ENCODE measurements at regions not wholly inside any gene's neighbourhood (a gene's known extent, or its start where the extent isn't known, plus 50 kb on each side); places are given as distances from the start of the nearest gene placed in this dataset.

GRCh38 chr2:18819566-18819965 is 230.2 kb upstream of the NT5C1B start:
- no peak for DNase-seq

DNA sequence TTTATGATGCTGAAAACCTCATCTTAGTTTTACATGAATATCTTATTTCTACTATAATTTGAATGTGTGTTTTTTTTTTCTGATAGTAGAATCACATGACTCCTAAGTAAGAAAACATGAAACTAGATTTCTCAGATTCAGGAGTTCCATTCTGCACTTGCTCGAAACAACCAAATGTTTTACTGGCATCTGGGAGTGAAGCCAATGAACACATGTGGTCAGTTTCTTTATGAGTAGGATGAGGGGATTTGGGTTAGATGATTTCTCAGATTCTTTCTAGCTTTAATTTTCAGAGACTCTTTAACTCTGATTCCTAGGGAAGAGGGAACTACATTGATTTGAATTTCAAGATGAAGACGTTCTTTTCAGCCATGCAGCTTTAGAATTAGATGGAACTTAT is 225.0 kb upstream of the NT5C1B start:
- no peak for DNase-seq

DNA sequence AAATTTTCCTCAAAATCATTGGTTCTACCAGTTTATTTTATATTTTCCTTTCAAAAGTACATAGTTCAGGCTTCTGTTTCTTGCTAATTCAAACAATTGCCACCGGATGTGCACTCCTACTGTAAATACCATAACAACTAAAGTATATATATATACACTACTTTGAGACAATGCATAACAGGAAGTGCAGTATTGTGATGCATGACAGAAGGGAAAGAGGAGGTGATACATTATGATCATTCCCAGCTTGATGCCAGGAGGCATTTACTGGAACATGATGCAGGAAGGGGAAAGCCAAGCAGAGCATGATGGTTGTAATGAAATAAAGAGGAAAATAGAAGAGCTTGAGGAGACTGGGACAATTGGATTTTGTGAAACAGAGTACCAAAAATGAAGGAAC is 215.2 kb upstream of the NT5C1B start:
- no peak for DNase-seq

- DNase-seq: no peak
Observed at GRCh38 chr2:18803141-18803939, 214.0 kb upstream of the NT5C1B start.

DNA sequence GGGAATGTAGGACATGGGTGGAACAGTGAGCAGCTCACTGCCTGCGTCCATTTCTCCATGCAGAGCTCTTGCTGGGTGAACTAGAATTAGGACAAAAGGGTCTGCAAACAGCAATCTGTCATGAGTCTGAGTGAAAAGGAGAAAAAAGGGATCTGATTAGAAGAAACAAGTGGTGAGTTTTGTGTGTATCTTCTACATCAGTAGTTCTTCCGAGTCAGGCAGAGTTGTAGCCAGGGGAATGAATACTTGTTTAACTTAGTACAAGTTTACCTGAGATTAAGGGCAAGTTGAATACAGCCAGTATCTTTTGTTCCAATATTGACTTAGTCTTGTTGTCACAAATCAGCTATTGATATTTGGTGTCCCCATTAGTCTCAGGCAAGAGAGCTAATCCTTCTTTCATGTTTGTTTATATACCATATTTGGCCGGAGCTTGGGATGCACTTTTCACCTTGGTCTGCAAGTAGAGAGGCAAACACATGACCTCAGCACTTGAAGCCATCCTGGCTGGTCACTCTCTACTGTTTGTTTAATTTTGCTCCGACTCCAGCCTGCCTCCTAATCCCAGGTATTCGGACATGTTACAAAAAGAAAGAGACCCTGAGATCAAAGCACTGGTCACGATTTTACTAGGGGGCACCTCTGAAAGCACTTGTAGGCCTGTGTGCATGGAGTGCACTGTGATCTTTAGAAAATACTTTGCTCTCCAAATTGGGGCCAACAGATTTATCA is 211.0 kb upstream of the NT5C1B start:
- no peak for DNase-seq

- DNase-seq: no peak
Observed at GRCh38 chr2:18799397-18799796, 210.0 kb upstream of the NT5C1B start.

GRCh38 chr2:18797133-18797845 is 207.9 kb upstream of the NT5C1B start:
- no peak for DNase-seq

DNA sequence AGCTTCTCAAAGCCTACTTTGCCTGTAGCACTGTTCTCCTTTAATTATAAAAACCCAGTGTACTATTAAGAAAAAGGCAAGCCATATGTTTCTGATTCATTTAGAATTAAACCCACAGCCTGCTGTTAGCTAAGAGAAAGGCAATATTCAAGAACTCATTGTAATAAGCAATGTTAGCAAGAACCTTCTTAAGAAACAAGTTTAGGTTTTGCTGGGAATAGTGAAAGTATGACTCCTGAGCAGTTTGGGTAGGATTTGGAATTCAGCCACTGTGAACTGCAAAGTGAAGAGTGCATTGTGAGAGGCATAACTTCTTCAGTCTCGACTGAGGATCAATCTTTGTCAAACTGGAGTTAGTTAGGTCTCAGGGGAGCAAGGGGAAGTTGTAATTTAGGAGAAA is 206.5 kb upstream of the NT5C1B start:
- DNase-seq: no peak

- no peak for DNase-seq
Observed at GRCh38 chr2:18792684-18793083, 203.3 kb upstream of the NT5C1B start.

DNA sequence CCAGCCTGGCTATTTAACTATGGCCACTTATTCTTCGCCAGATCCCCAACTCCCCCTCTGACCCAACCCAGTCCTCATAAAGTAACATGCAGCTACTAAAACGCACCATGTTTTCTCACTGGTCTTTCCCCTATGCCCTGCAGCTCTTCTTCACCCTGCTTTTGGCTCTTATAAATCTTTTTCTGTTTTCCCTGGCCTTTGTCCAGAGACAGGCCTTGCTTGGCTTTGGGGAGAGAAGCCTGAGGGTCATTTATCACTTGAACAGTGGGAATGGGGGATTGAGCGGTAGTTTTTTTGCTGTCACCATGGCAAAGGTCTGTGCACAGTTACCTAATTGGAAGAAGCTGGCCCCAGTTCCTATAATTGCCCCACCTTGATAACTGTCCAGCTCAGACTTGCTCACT is 202.9 kb upstream of the NT5C1B start:
- no peak for DNase-seq

DNA sequence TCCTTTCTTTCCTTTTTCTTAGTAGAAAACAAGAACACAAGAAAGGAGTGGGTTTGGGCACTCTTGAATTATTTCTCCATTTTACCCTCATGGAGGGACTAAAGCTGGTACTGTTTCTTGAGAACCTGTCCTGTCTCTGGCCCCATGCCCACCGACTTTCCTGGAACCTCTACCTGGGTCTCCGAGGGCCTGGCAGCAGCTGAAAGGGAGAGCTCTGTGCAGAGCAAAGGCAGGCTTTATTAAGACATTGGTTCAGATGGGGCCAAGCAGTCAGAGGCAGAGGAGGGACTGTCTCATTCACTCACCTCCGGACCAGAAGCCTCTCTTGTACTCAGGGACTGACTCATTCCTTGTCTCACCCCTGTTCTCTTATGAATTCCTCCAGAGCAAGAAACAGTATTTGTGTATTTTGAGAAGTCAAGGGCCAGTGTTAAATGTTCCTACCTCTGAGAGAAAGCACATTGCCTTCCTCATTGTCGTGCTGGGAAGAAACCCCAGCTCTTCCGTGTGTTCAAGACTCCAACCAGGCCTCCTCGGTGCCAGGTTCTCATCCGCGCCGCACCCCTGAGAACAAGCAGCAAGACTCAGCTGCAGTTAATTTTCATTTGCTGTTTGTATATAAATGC is 201.9 kb upstream of the NT5C1B start:
- DNase-seq: no peak

DNA sequence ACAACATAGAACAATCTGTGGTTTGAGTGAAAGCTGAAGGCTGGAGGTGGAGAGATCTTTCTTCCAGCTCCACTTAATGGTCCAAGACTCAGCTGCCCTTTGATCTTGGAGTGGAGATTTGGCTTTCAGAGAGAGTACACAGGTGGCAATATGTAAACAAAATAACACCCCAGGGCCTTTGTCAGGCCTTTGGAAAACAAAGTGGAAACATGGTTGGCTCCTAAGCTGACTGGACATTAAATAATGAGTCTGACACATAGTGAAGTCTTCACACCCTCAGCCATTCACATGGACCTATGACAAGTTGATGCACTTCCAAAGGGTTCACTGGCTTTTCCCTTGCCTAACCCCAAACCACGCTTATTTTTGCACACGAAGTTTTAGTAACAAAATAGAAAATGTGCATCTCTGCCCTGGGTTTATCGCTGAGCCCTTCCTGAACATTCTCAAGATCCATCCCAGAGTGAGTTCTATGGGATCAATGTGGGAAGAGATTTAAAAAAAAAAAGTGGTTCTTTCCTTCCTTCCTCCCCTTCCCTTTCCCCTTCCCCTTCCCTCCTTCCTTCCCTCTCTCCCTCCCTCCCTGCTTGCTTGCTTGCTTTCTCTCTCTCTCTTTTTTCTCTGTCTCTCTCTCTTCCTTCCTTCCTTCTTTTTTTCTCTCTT is 201.3 kb upstream of the NT5C1B start:
- DNase-seq: no peak

DNA sequence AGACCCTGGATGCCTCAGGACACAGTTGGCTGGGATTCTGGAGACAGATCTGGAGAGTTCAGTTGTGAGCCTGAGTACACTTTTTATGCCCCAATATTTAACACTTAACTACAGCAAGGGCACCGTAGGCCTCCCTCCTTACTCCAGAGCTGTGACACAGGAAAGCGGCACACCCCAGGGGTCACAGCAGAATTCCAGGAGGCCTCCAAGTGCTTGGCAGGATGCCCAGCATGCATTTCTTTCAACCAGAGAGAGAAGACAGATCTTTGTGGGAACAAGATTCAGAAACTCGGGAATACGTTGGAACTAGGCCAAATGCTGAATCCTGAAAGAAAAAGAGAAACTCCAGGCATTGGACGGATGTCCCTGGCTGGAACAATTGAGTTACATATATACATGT is 199.2 kb upstream of the NT5C1B start:
- no peak for DNase-seq

DNA sequence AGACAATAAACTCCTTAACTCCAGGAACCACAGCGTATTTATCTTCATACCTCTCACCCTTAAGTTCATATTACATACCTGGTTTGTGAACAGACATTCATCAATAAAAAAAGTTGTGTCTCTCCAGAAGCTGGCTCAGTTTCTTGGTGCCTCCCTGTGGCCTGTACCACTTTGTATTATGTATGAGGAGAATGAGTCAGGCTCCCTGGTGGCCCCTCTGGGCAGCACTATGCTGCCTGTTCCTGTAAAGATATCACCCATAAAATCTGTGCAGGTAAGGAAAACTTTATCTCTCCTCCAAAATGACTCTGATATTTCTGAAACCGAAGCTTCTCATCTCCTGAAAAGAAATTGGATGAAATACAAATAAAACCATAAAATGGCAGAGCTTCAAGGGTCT is 198.4 kb upstream of the NT5C1B start:
- DNase-seq: no peak

GRCh38 chr2:18784245-18784644 is 194.9 kb upstream of the NT5C1B start:
- no peak for DNase-seq

GRCh38 chr2:18781541-18782280 is 192.3 kb upstream of the NT5C1B start:
- DNase-seq: no peak

DNA sequence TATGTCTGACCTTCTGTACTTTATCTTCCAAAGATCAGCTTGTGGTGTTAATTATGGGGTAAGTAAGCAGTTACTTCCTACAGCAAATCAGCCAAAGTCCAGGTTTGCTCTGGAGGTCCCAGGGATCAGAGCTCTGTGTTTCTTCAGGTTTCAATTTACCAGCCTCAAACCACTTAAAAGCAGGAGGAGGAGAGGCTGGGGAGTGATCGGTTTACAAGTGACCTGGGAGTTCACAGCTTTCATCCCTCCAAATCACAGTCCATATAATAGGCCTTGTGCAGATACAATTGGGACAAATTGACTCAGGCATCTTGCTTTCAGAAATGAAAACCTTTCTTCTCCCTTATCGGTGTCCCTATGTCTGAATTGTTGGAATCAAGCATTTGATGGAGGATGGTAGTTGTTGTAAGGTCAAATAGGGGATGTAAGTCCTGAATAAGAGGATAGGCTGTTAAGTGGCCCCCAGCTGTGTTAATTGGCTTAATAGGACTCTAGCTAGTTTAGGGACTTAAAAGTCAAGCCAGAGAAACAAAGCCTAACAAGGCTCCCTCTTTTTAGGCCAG is 188.0 kb upstream of the NT5C1B start:
- no peak for DNase-seq

GRCh38 chr2:18771212-18771611 is 181.8 kb upstream of the NT5C1B start:
- no peak for DNase-seq

- DNase-seq: no peak
Observed at GRCh38 chr2:18763338-18763737, 174.0 kb upstream of the NT5C1B start.

GRCh38 chr2:18762667-18763066 is 173.3 kb upstream of the NT5C1B start:
- DNase-seq: no peak

DNA sequence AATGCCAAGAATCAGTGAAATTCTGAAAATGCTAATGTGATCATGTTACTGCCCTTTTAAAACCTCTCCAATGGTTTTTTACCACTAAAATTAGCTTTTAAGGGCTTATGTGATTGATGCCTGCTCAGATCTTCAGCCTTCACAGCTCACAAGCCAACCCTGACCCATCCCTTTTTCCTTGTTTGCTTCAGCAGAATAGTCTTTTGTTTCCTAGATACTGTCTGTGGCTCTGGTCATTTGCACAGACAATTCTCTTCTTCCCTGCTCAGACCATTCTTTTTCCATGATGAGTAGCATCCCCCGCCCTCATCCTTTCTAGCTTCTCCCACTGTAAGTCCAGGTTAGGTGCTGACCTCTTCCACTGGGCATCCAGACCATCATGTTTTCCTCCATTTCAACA is 164.9 kb upstream of the NT5C1B start:
- no peak for DNase-seq

GRCh38 chr2:18753722-18754121 is 164.4 kb upstream of the NT5C1B start:
- no peak for DNase-seq

All from T1000 (cell line).